ENCODE measurements at regions not wholly inside any gene's neighbourhood (a gene's known extent, or its start where the extent isn't known, plus 50 kb on each side); places are given as distances from the start of the nearest gene placed in this dataset.

- Histone ChIP-seq H3K9me3 (no peaks in the 10 kb centered on the region), H3K4me3 (ENCODE audit: low read depth in 1 of 2, low read length in 1 of 2) (no peak overlapping the region), H3K36me3 (no peaks in the 10 kb centered on the region), H3K4me1 (ENCODE audit: control insufficient read depth in 1 of 2, insufficient read depth in 1 of 2, low read depth in 1 of 2, low read length in 1 of 2) (peaks cover 9 to 10% of the 10 kb centered on the region in 2 experiments), H3K27ac (no peak overlapping the region), H3K27me3 (no peaks in the 10 kb centered on the region)
- no peak for TF ChIP-seq CTCF (IDR thresholded peaks at IDR 0.05)
Observed at GRCh38 chr2:172281648-172282570, 145.5 kb upstream of the ITGA6 start.

GRCh38 chr2:172282944-172283343, 144.4 kb upstream of the ITGA6 start:
- no peak for TF ChIP-seq CTCF (IDR thresholded peaks at IDR 0.05)
- Histone ChIP-seq H3K27me3 (no peaks in the 10 kb centered on the region), H3K4me1 (ENCODE audit: control insufficient read depth in 1 of 2, insufficient read depth in 1 of 2, low read depth in 1 of 2, low read length in 1 of 2) (peaks cover 9 to 10% of the 10 kb centered on the region in 2 experiments), H3K9me3 (no peaks in the 10 kb centered on the region), H3K27ac (no peak overlapping the region), H3K36me3 (no peaks in the 10 kb centered on the region), H3K4me3 (ENCODE audit: low read depth in 1 of 2, low read length in 1 of 2) (no peak overlapping the region)

GRCh38 chr2:172283476-172283875, 143.9 kb upstream of the ITGA6 start:
- Histone ChIP-seq H3K36me3 (no peaks in the 10 kb centered on the region), H3K4me3 (ENCODE audit: low read depth in 1 of 2, low read length in 1 of 2) (no peak overlapping the region), H3K27ac (no peak overlapping the region), H3K4me1 (ENCODE audit: control insufficient read depth in 1 of 2, insufficient read depth in 1 of 2, low read depth in 1 of 2, low read length in 1 of 2) (peaks cover 9 to 10% of the 10 kb centered on the region in 2 experiments), H3K27me3 (no peaks in the 10 kb centered on the region), H3K9me3 (no peaks in the 10 kb centered on the region)
- no peak for TF ChIP-seq CTCF (IDR thresholded peaks at IDR 0.05)

- Histone ChIP-seq H3K27ac (no peak overlapping the region), H3K4me1 (ENCODE audit: control insufficient read depth in 1 of 2, insufficient read depth in 1 of 2, low read depth in 1 of 2, low read length in 1 of 2) (peaks cover 9 to 10% of the 10 kb centered on the region in 2 experiments)
Observed at GRCh38 chr2:172284209-172284608, 143.2 kb upstream of the ITGA6 start.

GRCh38 chr2:172285010-172285621, 142.3 kb upstream of the ITGA6 start:
- Histone ChIP-seq H3K27ac (no peak overlapping the region), H3K4me1 (ENCODE audit: control insufficient read depth in 1 of 2, insufficient read depth in 1 of 2, low read depth in 1 of 2, low read length in 1 of 2) (peaks cover 9 to 10% of the 10 kb centered on the region in 2 experiments), H3K4me3 (ENCODE audit: low read depth in 1 of 2, low read length in 1 of 2) (no peak overlapping the region), H3K36me3 (no peaks in the 10 kb centered on the region), H3K27me3 (no peaks in the 10 kb centered on the region), H3K9me3 (no peaks in the 10 kb centered on the region)
- no peak for TF ChIP-seq CTCF (IDR thresholded peaks at IDR 0.05)

More at GRCh38 chr2:172284209-172284608, 143.2 kb upstream of the ITGA6 start:
- Histone ChIP-seq H3K27me3 (no peaks in the 10 kb centered on the region), H3K9me3 (no peaks in the 10 kb centered on the region), H3K36me3 (no peaks in the 10 kb centered on the region), H3K4me3 (ENCODE audit: low read depth in 1 of 2, low read length in 1 of 2) (no peak overlapping the region)
- TF ChIP-seq CTCF (IDR thresholded peaks at IDR 0.05): no peak

Data from neutrophil (primary cell).